Stimulated activated CD4-positive, alpha-beta T cell treated with anti-CD3 and anti-CD28 coated beads, Interleukin-2, amount 100 ng/mL, for 48 hours (primary cell): ENCODE measurements at regions not wholly inside any gene's neighbourhood (a gene's known extent, or its start where the extent isn't known, plus 50 kb on each side); places are given as distances from the start of the nearest gene placed in this dataset.
"Not testable (repeated sequence)": the region's sequence is repeated elsewhere in the genome, so short reads cannot be mapped to it uniquely, and the experiment has no call there.

ENCODE experiments used
- DNase-seq, 2 donors: peaks; one replicate each; pipeline ENCODE4 v3.0.0-alpha.2; 2020

DNA sequence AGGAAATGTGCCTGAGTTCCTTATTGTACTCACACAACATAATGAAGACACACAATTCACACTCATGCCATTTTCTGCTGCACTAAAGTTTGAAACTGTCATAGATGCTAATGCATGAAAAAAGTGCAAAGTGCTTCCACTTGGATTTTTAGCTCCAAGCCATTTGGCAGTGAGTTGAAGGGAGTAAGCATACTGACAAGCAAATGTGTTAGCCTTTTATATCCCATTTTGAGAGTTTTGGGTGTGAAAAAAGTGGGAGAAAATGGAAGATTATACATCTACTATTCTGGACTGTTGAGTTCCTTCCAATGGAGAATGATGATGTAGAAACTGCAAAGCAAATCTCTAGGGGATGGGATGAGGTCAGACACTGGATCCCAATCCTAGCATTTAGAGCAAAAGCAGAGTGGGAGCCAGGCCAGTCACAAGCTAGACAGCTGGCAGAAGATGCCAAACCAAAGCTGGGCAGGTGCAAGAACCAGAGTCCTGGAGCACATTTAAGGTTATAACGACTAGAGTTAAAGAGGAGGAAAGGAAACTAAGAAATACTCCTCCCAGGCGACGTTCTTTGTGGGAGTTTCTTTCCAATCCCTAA, 216.8 kb downstream of the FBXO8 start:
- DNase-seq = no peak

DNA sequence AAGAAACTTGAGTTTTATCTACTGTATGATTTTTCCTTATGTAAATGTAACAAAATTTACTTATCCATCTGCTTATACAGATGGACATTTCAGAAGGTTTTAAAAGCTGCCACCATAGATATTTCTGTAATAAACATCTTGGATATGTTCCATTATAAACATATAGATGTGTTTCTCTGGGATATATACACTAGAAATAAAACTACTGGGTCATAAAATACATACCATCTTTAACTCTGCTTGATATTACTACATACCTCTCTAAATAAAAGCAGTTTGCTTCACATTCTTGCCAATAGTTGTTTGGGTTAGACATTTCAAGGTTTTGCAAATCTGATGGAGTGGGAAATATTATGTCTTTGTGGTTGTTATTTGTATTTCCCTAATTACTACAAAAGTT, 220.6 kb downstream of the FBXO8 start:
- DNase-seq = no peak

DNA sequence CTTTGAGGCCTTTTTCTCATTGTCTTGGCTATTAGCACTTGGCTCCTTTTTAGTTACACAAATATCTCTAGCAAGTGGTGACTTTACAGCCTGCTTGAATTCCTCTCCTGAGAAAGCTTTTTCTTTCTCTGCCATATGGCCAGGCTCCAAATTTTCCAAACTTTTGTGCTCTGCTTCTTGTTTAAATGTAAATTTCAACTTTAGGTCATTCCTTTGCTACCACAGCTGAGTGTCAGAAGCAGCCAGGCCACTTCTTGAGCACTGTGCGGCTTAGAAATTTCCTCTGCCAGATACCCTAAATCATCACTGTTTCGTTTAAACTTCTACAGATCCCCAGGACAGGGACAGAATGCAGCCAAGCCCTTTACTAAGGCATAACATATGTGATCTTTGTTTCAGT, 222.4 kb downstream of the FBXO8 start:
- no peak for DNase-seq

DNA sequence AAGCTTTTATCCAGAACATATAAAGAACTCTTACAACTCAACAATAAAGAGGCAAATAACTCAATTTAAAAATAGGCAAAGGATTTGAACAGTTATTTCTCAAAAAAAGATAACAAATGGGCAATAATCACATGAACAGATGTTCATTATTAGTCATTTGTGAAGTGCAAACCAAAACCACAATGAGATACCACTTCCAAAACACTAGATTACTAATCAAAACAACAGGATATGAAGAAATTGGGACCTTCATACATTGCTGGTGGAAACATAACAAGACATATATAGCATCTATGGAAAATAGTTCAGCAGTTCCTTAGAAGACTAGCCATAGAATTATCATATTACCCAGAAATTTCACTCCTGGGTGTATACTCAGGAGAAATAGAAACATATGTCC, 224.6 kb downstream of the FBXO8 start:
- no peak for DNase-seq

DNA sequence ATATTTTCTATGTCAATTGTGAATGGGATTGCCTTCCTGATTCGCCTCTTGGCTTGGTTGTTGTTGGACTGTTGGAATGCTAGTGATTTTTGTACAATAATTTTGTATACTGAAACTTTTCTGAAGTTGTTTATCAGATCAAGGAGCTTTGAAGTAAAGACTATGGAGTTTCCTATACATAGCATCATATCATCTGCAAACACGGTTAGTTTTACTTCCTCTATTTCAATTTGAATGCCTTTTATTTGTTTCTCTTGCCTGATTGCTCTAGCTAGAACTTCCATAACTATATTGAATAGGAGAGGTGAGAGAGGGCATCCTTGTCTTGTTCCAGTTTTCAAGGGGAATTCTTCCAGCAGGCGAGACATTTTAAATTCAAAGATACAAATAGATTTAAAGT, 226.5 kb downstream of the FBXO8 start:
- DNase-seq = no peak

DNA sequence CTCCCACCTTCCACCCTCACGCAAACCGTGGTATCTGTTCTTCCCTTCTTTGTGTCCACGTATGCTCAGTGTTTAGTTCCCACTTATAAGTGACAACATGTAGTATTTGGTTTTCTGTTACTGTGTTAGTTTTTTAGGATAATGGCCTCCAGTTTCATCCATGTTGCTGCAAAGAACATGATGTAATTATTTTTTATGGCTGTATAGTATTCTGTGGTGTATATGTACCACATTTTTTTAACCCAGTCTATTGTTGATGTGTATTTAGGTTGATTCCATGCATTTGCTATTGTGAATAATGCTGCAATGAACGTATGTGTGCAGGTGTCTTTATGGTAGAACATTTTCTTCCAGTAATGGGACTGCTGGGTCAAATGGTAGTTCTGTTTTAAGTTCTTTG, 228.1 kb downstream of the FBXO8 start:
- no peak for DNase-seq

DNA sequence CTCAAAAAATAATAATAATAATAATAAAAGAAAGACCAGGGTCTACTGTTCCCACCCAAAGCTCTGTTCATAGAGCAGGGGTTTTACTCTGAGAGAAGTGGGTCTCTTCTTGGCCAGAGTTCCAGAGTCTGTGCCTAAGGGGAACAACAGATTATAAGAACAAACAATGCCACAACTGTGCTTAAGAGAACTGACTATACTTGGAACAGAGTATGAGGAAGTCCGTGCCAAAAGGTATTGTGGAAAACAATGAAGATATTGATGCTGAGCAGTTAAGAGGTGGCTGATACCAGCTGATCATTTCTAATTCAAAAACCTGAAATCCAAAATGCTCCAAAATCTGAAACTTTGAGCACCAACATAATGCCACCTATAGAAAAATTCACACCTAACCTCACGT, 229.6 kb downstream of the FBXO8 start:
- no peak for DNase-seq

DNA sequence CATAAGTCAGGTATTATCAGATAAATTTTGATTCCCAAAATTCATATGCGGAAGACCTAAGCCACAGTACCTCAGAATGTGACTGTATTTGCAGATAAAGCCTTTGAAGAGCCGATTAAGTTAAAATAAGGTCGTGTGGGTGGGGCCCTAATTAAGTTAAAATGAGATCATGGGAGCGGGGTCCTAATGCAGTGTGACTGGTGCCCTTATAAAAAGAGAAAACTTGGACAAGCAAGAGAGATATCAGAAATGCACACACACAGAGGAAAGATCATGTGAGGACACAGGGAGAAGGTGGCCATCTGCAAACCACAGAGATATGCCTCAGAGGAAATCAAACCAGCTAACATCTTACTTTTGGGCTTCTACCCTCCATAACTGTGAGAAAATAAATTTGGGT, 236.1 kb downstream of the FBXO8 start:
- DNase-seq = no peak

DNA sequence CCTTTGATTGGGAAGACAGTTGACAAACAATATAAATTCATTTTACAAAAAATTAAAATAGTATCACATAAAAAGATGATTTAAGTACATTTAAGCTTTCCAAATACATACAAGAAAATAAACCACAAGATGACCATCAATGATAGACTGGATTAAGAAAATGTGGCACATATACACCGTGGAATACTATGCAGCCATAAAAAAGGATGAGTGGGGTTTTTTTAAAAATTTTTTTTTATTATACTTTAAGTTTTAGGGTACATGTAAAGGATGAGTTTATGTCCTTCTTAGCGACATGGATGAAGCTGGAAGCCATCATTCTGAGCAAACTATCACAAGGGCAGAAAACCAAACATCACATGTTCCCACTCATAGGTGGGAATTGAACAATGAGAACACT, 237.6 kb downstream of the FBXO8 start:
- DNase-seq = not testable (repeated sequence)

DNA sequence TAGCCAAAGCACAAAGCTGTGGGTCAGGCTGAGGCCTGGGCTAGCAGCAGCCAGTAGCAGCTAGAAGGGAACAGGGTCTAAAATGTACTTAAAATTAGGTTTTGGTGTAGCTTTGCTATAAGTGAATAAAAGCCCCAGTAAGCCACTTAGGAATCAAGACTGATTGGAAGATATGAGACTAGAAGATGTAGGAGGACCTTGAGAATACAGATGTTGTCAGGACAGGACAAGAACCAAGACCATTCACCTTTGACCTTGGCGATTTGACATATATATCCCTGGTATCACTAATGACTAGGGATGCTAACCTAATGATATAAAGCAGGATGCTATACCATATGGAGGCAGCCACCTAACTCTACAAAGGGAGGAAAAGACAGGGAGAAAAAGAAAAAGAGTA, 238.1 kb downstream of the FBXO8 start:
- DNase-seq = no peak

DNA sequence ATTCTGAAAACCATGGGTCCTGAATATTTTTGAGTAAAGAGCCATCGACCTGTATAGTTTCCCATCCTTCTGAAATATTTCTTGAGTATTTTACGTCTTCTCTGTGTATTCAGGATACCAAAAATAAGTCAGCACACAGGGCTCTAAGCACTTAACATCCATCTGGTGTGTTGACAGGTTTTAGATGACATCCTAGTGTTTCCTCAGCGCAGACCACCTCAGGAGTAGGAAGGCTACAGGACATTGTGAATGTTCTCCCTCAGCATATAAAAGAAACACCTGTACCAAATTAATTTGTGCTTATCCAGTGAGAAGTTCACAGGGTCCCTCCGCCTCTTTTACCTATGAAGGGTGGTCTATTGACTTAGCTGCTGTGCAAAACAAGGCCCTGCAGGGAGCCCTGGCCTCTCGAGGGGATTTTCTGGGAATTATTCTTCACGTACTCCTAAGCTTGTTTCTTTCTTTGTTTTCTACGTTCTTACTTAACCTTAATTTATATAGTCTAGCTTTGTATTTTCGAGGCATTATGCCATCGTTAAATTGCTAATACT, 241.8 kb downstream of the FBXO8 start:
- DNase-seq = no peak

DNA sequence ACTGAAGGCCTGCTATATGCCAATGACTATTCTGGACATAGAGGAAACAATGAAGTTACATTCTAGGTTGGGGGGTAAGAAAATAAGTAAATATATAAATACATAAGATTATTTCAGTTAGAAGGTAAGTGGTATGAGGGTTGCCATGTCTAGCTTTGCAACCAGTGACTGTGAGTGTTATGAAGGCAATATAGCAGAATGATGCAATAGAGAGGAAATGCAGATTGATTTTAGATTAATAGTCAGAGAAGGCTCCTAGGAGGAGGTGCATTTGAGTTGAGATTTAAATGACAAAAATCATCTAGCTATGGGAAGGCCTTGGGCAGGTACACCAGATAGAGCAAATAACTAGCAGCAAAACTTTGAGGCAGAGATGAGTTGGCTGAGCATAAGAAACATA, 243.2 kb downstream of the FBXO8 start:
- DNase-seq = no peak

DNA sequence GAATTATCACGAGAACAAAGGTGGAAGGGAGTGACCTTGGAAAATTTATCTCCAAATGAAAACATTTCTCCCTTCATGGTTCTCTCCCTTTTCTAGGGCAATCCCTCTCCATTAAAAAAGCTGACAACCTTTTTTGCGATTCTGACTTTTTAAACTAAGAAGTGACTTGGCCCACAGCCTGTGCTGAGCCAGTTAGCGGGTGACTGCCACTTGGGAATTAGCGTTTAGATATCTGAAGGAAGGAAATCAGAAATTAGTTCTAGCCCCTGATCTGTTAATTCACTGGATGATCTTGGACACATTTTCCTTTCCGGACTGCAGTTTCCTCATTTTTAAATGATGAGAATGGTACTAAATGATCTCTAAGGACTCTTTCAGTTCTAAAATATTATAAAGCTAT, 245.0 kb downstream of the FBXO8 start:
- no peak for DNase-seq

DNA sequence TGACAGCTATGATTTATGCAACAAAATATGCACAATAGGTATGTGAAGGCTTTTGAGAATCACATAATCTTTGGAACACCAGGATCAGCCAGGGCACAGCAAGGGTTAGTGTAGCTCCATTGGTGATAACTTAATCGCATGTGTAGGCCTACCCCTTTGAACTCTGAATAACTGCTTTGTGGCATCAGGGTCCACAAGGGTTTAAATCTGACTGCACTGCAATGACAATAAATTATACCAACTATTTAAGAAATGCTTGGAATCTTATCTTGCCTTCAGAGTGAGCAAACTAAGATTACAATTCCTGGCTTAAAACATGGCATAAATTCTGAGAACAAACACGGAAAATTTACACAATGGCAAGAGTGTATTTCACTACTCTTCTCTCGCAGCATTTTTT, 245.8 kb downstream of the FBXO8 start:
- DNase-seq = no peak

DNA sequence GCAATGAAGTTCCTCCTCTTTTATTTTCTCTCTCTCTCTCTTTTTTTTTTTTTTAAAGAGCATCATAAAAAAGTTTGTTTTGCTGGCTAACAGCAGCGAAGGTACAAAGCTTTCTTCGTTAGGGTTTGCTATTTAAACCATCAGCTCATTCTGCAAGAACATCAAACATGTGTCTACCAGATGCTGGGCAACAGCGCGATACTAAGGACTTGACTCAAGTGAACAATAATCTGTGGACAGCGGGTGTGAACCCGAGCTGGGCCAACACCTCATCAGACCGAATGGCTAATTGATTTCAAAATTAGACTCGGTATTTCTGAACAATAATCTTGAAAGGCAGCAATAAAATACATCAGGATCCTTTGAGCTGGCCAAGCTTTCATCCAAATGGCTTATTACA, 246.4 kb downstream of the FBXO8 start:
- no peak for DNase-seq

DNA sequence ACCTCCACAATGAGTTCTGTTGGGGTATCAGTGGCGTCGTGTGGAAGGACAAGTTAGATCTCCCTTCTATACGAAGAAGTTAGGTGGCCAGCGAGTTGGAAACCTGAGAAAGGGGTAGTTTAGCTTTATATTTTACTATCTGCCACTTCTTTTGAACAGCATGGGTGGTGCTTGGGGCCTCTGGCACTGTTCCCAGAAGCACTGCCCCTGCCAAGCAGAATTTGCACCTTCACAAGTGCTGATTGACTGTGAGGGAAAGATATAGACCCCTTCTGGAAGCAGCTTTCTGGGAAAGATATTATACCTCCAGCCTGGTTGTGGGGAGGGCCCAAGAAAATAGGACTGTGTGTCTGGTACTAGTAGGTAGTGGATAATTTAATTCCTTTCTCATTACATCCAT, 246.9 kb downstream of the FBXO8 start:
- DNase-seq = no peak

DNA sequence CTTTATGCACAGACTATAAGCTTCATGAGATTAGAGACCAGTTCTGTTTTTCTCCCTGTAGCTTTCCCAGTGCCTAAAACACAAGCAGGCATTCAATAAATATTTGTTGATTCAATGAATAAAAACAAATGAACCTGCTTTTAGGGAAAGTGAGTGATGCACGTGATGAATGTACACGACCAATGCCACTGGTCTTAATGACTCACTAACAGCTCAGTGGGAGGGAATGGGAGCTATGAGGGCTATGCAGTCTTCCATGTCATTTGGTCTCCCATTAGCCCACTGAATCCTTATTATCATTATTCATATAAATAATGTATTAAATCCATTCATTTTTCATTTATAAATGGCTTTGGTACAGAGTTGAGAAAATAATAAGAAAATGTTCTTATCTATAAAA, 247.4 kb downstream of the FBXO8 start:
- DNase-seq = no peak

DNA sequence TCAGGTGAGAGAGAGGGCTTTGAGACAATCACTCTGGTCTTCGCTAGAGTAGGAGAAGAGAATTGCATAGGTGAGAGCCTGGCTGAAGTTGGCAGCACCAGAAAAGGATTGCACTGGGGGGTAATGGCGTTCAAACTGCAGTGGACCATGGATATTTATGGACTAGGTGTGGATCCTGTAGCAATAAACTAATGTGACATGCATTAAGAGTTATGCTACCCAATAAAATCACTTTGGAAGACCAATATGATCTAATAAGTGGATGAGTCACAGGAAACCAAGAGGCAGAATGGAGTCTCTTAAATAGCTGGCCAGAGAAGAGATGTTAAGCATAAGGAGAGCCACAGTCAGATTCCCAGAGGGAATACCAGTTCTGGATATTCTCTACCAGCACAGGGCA, 259.8 kb downstream of the FBXO8 start:
- DNase-seq = no peak

DNA sequence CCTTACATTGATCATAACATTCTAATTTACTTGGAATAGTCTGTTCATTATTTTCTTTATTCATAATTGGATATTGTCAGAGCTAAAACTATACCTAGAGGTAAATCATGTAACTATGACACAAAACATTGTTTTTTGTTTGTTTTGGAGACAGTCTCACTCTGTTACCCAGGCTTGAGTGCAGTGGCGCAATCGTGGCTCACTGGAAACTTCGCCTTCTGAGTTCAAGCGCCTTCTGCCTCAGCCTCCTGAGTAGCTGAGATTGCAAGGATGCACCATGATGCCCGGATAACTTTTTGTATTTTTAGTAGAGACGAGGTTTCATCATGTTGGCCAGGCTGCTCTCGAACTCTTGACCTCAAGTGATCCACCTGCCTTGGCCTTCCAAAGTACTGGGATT, 265.2 kb downstream of the FBXO8 start:
- DNase-seq = no peak

DNA sequence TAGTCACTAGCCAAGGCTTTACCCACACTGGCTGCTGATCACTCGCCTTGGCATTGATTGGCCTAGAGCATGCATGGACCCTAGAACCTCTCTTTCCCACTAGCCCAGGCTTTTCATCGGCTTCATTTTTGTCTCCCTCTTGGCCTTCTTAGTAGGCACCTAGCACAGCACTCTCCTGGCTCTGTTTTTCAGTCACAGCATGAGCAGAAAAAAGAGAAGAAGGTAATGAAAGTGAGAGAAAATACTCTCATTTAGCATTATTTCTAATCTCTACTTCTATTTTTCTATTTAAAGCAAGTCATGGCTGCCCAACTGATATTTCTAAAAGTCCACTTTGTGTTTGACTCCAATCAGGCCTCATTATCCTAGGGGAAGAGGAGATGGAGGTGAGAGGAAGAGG, 267.2 kb downstream of the FBXO8 start:
- DNase-seq = no peak

DNA sequence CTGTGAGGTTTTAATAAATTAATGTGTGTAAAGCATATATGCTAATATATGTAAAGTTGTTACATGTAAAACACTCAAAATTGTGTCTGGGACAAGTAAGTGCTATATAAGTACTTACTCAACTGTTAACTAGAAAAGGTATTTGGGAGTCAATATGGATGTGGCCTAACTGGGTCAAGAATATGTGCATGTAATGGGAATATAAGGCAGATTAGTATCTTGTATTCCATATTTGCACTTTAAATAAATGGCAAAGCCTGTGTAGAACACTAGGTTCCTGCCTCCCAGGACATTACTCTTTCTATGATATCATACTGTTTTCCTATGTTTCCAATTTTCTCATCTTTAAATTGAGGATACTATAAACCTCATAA, 270.6 kb downstream of the FBXO8 start:
- DNase-seq = no peak

DNA sequence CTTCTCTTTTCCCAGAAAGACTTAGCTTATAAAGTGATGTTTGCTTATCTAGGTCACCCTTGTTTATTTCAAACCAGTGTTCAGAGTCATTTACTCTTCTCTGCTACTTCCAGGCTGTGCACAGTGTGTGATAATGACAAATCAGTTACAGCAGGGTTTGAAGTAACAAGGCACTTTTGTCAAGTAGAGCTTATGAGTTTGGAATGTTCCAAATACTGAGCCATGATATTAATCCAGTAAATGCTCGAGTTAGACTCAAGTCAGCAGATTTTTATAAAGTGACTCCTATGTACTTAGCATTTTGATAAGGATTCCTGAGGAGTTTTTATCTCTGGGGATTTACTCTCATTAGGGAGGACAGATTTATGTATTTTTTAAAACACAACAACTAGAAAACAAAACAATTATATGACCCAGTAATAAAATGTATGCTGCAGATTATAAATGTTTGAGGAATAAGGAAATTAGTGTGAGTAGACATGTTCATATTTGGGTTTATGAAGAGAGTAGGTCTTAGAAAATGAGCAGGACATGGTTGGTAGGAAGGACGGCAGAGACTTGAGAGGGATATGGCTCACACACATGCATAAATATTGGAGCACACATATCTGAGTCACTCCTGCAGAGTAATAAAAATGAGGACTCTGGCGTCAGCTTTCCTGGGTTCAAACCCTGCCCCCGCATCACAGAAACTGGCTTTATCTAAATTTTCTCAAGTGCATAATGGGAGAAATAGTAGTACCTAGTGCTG, 271.2 kb downstream of the FBXO8 start:
- DNase-seq = no peak

DNA sequence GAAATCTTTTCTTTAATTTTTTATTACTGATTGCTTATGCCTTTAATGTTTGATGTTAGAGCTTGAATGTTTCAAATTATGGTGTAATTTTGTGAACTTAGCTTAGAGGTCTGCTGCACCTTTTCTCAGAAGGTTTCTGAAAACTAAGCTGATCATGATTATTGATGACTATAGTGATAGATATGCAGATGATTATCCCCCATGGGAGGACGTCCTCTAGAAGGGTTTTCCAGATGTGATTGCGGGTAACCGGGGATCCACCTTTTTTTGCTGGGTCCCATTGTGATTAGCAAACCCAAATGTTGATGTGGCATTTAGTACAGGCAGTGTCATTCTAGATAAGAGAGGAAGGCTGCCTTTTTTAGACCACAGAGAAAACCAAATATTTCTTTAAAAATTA, 272.9 kb downstream of the FBXO8 start:
- no peak for DNase-seq

DNA sequence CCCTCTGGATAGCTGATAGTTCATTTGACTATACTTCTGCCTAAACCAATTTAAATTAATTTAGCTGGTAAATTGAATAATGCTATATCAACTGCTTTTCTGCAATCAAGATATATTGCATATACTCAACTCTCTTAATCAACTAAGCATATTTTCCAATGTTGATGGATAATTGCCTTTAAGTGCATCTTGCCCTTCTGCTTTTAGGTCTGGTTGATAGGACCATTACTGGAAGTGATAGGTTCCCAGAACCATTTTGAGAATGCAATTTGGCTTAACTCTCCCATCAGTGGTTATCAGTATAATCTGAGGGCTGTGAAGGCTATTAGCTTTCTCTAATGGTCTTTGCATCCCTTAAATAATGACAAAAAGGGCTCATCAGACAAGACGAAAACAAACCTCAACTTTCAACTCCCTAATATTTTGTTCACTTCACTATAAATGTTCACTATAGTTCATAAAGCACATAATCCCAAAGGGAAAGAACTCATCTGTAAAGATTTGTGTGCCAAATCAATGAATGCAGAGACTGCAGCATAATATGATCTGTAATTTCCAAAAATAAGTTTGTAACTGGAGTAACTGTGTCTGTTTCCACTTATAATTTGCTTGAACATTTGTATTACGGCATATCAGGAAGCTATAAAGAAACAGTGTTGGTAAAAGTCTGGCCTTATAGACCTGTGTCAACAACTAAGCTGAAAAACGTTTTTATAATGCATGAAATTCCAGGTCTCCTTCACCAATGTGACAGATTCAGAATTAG, 273.6 kb downstream of the FBXO8 start:
- no peak for DNase-seq
